ENCODE measurements at regions not wholly inside any gene's neighbourhood (a gene's known extent, or its start where the extent isn't known, plus 50 kb on each side); places are given as distances from the start of the nearest gene placed in this dataset.
"Not testable (repeated sequence)": the region's sequence is repeated elsewhere in the genome, so short reads cannot be mapped to it uniquely, and the experiment has no call there.

GRCh38 chr2:175755169-175755568, 246.9 kb downstream of the LNPK start:
- DNase-seq = no peak

GRCh38 chr2:175750195-175750594, 251.9 kb downstream of the LNPK start:
- DNase-seq = no peak

DNA sequence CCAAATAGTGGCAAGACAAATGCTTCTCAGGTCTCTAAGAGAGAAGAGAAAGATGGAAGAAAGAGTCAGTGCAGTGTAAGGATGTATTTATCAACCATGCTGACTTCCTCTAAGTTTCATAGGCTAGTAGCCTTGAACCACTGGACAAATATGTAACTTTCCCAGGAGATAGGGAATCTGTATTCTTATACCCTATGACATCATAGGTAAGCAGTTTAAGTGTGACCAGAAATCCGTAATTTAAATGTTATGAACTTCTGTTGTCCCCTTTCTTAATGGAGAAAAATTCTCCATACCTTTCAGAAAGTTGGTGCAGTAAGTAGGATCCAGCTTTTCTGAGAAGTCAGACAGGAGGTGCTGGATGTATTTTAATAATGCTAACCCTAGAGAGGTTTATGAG, 256.2 kb downstream of the LNPK start:
- no peak for DNase-seq

DNA sequence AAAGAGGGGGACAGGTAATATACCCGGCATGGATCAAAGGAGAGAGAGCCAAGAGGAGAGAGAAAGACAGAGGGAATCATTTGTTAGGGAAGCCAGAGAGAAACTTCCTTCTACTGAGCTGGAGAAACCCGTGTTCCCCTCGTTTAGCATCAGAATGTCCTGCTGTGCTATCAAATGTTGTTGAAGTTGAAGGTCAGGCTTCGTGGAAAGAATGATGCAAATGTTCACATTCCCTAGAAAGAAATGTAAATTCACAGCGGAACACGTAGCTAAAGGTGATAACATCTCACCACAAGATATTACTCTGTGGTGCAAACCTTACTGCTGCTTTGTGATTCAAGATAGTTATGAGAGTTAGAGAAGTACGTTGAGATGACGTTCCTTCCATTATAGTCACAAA, 258.1 kb downstream of the LNPK start:
- no peak for DNase-seq

GRCh38 chr2:175743011-175743410, 259.1 kb downstream of the LNPK start:
- no peak for DNase-seq

DNA sequence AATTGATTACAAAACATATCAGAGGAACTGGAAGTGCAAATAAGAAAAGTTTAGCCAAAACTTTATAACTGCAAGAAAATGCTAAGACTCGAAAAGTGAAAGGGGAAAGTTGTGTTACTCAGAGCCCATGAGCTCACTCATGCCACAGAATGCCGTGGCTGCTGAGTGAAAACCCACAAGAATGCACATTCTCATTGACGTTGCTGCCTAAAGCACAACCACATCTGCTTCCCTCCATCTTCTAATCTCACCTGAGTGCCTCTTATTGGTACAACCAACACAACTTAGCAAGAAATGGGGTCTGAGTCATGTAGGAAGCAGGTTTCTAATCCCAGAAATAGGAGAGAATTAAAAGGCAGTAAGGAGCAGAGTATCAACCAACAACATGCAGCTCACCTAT, 259.7 kb downstream of the LNPK start:
- no peak for DNase-seq

DNA sequence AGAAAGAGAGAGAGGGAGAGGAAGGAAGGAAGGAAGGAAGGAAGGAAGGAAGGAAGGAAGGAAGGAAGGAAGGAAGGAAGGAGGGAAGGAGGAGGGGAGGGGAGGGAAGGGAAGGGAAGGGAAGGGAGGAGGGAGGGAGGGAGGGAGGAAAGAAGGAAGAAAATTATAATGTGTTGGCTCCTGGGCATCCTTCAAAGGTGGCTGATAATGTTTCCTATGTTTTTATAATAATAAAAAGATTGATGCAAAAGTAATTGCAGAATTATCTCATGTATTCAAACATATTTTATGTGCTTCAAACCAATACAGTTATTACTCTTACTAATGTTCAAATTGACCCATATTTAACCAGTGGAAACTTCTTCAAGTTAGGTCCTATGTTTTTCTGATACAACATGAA, 260.9 kb downstream of the LNPK start:
- DNase-seq = no peak

GRCh38 chr2:175737722-175738361, 264.2 kb downstream of the LNPK start:
- no peak for DNase-seq

DNA sequence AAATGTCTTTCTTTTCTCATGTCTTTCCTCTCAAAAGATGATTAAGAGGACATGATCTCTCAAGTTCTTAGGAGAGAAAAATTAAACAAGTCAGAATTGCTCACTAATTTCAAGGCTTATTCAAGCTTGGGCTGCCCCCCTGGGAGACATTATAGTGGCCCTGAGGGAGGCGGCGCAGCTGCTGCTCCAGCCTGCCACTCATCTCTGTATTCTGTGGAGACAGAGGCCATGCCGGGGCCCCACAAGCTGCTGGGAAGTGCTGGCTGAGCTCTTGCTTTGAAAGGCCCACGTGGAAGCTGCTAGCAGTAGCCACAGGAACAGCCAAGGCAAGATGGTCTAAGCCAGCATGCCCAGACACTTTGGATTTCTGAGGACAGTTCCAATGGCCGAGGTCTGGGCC, 267.4 kb downstream of the LNPK start:
- DNase-seq = no peak

- no peak for DNase-seq
Measured at GRCh38 chr2:175732531-175732930, 269.5 kb downstream of the LNPK start.

GRCh38 chr2:175730050-175730449, 272.0 kb downstream of the LNPK start:
- no peak for DNase-seq

GRCh38 chr2:175729049-175729706, 272.9 kb downstream of the LNPK start:
- no peak for DNase-seq

DNA sequence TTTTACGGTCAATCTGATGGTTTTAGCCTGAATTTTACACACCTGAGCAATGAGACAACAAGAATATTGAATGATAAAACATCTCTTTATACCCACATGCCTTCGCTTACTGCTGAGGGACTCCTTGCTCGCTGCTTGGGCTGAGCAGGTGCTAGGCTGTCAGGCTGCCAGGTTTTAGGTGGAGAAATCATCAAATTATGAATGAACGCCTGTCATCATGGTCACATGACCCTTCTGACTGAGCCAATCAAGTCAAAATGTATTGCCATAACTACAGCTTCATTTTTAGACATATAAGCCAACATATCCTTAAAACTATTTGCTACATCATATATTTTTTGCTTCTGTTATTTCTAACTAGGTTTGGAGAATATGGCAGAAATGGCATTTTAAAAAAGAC, 274.0 kb downstream of the LNPK start:
- no peak for DNase-seq

DNA sequence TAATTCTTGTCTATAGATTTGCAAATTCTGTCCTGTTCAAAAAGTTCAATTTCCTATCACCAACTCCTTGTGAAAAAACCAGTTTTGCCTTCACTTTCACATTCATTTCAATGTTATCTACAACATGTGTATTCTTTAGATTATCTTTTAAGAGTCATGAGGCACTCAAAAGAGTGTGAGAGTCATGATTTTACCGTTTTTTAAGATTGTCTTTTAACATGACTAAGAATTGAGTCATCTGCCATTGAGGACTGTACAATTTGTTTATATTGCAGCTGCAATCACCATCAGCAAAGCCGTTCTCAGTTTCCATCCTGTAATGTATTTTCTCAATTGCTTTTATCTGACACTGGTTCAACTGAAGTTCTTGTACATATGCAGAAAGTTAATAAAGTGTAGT, 275.8 kb downstream of the LNPK start:
- no peak for DNase-seq

DNA sequence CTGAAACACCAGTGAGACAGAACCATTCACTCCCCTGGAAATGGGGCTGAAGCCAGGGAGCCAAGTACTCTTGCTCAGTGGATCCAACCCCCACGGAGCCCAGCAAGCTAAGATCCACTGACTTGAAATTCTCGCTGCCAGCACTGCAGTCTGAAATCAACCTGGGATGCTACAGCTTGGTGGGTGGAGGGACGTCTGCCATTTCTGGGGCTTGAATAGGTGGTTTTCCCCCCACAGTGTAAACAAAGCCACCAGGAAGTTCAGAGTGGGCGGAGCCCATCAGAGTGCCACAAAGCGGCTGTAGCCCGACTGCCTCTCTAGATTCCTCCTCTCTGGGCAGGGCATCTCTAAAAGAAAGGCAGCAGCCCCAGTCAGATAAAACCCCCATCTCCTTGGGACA, 292.8 kb downstream of the LNPK start:
- DNase-seq = no peak

- no peak for DNase-seq
Measured at GRCh38 chr2:175707322-175707721, 294.7 kb downstream of the LNPK start.

GRCh38 chr2:175704568-175704967, 297.5 kb downstream of the LNPK start:
- not testable (repeated sequence) for DNase-seq

- DNase-seq = no peak
Measured at GRCh38 chr2:175698061-175698460, 304.0 kb downstream of the LNPK start.

DNA sequence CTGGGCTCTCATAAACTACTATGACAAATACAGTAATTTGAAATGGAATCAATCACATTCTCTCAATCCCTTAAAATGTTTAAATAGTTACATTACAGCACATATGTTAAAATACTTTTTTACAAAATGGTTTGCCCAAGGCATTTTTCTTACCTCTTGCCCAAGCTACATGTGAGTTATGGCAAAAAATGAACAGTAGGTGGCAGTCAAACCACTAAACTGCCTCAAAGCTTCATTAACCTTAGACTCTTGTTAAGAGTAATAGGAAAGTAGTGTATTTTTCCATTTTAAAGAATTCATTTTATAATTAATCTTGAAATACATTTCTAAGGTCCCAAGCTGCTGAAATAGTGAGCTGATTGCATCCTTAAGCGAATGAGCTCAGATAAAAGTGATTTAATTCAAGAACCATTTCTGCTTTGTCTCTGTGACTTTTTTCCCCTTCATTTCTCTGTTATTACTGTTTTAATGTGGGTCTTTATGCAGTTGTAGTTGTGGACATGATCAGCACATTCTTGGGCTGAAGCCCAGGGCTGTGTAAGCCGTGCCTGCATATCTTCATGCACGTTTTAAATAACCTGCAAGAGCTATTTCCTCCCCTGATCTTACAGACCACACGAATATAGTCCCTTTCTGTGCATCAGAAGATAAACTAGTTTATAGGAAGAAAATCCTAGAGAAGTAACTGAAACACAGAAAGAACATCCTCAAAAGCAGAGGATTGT, 311.8 kb downstream of the LNPK start:
- DNase-seq = no peak

DNA sequence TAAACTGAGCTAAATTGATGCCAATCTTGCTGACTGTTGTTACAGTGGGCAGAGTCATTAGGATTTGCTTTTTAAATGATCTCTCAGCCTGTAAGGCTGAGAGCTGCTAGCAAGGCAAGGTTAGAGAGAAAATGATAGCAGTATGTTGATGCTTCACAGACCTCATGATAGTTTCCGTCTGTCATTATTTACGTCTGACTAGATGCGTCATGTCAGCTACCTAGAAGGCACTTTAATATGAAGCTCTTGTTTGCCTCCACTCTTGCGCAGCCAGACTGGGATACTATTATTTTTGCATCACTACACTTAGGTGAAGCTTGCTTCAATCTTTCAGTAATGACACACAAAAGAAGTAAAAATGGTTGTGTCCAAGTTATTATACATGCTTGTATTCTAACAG, 313.8 kb downstream of the LNPK start:
- DNase-seq = no peak

- DNase-seq = no peak
Measured at GRCh38 chr2:175687465-175687864, 314.6 kb downstream of the LNPK start.

DNA sequence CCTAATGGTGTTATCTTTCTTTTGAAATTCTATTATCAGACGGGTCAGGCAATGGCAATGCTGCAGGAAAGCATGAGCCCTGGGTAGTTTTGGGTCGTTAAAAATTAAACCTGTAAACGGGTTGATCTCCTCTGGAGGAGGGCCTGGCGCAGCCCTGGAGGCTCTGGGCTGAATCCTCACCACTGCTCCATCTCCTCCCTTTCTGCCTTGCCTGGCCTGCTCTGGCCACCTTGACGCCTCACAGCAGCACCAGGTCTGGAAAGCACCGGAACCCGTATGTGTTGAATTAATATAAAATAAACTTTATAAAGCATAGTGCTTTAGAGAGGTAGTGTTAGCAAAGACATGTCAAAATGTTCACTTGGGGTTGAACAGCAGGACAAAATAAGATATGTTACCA, 316.1 kb downstream of the LNPK start:
- no peak for DNase-seq

DNA sequence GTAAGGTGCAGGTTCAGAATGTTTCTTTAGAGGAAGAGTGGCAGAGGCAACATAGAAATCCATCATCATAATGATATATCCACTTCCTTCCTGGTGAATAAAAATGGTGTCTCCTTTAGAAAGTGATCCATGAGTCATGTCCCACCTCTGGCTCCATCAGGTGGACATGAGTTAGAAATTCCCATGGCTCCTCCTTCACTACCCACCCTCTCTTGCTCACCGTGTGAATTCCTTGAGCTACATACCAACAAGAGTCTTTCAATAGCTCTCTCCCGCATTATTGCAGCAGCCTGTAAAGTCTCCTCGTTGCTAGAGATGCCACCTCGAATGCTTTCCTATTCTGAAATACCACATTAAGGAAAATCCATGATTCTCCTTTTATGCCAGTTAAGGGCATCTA, 317.6 kb downstream of the LNPK start:
- no peak for DNase-seq

GRCh38 chr2:175679728-175680127, 322.3 kb downstream of the LNPK start:
- no peak for DNase-seq
